Mesodermal cell (in vitro differentiated cells): ENCODE measurements at regions not wholly inside any gene's neighbourhood (a gene's known extent, or its start where the extent isn't known, plus 50 kb on each side); places are given as distances from the start of the nearest gene placed in this dataset.

Experiments used
- H3K27ac ChIP-seq: 2 replicates; pipeline ENCODE4 v1.7.0; 2013; ENCODE audit warnings: mild to moderate bottlenecking, low read depth, low read length, moderate library complexity; ENCODE audit not compliant: severe bottlenecking
- H3K36me3 ChIP-seq: 2 replicates; pipeline ENCODE4 v1.7.1; 2013; ENCODE audit warnings: mild to moderate bottlenecking, low read length, moderate library complexity; ENCODE audit not compliant: control insufficient read depth, insufficient read depth
- H3K4me1 ChIP-seq: one replicate; pipeline ENCODE4 v1.7.1; 2013; ENCODE audit warnings: mild to moderate bottlenecking, low read length; ENCODE audit not compliant: insufficient read depth, control insufficient read depth, poor library complexity, severe bottlenecking
- H3K4me3 ChIP-seq: 2 replicates; pipeline ENCODE4 v1.7.0; 2013; ENCODE audit warnings: low read length, control low read depth, mild to moderate bottlenecking; ENCODE audit not compliant: insufficient read depth, poor library complexity, severe bottlenecking; ENCODE audit errors: extremely low read depth
- H3K9me3 ChIP-seq: 2 replicates; pipeline ENCODE4 v1.7.1; 2013; ENCODE audit warnings: mild to moderate bottlenecking, low read length, moderate library complexity; ENCODE audit not compliant: control insufficient read depth
- WGBS, 2 experiments: methylation state at CpG; one replicate each; pipeline ENCODE4 v1.1.5; 2013; ENCODE audit warnings: missing lambda C conversion rate in 2 of 2; ENCODE audit not compliant: insufficient coverage in 2 of 2; 5-methylcytosine and 5-hydroxymethylcytosine counted together

DNA sequence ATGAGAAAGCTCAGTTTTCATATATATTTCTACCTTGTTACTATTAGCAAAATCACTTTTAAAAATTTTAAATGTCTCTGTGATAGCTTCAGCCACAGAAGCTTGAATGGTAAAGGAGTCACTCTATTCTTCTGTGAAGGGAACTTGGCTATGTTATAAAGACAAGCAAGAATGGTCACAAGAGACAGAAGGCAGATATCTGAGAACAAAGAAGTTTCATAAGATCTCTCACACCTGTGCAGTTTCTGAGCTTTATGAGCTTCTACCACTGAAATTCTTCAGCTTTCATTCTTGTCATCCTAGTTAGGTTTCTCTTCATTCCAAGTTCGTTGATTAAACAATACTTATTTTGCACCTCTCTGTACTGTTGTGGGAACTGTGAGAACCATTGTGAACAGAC lies 853.4 kb downstream of the IGSF11 start:
- 100% methylated on average over 1 of the region's 1 CpG for WGBS, 2 experiments
- Histone ChIP-seq H3K4me3 (no peak overlapping the region), H3K36me3 (no peaks in the 10 kb centered on the region), H3K27ac (no peak overlapping the region), H3K4me1 (no peaks in the 10 kb centered on the region), H3K9me3 (no peaks in the 10 kb centered on the region)

DNA sequence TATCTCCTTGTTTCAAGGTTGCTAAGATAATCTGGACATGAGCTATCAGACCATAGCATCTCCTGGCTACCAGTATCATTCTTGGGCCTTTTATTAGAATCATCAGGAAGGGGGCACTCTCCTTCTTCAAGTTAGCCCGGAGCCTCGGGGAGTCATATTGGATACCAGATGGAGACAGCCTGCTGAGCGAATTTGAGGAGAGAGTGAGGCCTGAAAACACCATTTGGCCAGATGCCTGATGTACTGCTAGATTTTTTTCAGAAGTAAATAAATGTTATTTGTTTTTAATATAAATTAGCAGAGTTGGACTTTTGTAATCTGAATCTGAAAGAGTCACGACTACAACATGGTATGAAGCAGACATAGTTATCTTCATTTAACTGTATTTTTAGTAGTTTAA lies 848.6 kb downstream of the IGSF11 start:
- Histone ChIP-seq H3K4me1 (no peaks in the 10 kb centered on the region), H3K36me3 (no peaks in the 10 kb centered on the region), H3K4me3 (no peak overlapping the region), H3K9me3 (no peaks in the 10 kb centered on the region), H3K27ac (no peak overlapping the region)
- 81 to 82% methylated on average over 3 of the region's 4 CpGs for WGBS, 2 experiments

DNA sequence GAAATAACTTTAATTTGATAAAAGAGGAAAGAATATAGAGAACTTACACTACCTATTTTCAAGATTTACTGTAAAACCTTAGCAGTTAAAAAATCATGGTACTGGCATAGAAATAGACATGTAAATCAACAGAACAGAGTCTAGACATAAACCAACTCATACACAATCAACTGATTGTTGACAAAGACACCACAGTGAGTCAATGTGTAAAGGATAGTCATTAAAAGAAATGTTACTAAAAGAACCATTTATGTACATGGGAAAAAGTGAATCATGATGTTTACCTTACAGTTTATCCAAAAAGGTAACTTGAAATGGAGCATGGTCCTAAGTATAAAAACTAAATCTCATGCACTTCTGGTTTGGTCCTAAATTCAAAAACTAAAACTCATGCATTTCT lies 847.4 kb downstream of the IGSF11 start:
- Histone ChIP-seq H3K27ac (no peak overlapping the region), H3K36me3 (no peaks in the 10 kb centered on the region), H3K4me1 (no peaks in the 10 kb centered on the region), H3K4me3 (no peak overlapping the region), H3K9me3 (no peaks in the 10 kb centered on the region)

DNA sequence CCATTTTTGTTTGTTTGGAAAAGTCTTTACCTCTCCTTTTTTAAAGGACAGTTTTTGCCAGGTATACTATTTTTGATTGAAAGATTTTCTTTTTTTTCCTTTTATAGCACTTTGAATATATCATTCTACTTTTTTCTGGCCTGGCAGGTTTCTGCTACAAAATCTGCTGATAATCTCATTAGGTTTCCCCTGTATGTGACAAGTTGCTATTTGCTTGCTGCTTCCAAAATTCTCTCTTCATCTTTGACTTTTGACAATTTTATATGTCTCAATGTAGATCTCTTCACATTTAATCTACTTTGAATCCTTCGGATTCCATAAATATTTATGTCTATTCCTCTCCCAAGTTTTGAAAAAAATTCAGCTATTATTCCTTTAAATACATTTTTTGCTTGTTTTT lies 838.5 kb downstream of the IGSF11 start:
- no peaks in the 10 kb centered on the region for H3K36me3 ChIP-seq
- 50% methylated on average over 1 of the region's 1 CpG; no CpG with 5 or more reads in 1 of the 2 experiments for WGBS, 2 experiments
- H3K4me3 ChIP-seq = no peak overlapping the region
- H3K4me1 ChIP-seq = no peaks in the 10 kb centered on the region
- H3K27ac ChIP-seq = no peak overlapping the region
- H3K9me3 ChIP-seq = no peaks in the 10 kb centered on the region

DNA sequence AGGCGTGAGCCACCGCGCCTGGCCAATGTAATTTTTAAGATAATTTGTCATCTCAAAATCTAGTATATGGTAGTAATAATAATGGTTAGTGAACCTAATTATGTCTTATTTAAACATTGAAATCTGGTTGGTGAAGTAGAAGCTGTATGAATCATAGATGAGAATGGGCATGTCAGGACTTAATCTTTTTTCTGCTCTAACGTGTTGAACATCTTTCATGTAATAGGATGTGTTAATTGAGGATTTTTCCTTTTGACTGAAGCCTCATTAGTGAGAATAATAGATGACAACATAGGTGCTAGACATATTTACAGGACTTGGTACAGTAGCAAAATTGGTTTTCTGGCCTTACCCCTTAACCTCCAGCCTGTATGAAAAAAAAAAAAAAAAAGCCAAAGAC lies 835.6 kb downstream of the IGSF11 start:
- WGBS, 2 experiments = no CpG with 5 or more reads among the region's 4 CpGs
- Histone ChIP-seq H3K36me3 (no peaks in the 10 kb centered on the region), H3K27ac (no peak overlapping the region), H3K4me3 (no peak overlapping the region), H3K4me1 (no peaks in the 10 kb centered on the region), H3K9me3 (peaks cover 6% of the 10 kb centered on the region)

DNA sequence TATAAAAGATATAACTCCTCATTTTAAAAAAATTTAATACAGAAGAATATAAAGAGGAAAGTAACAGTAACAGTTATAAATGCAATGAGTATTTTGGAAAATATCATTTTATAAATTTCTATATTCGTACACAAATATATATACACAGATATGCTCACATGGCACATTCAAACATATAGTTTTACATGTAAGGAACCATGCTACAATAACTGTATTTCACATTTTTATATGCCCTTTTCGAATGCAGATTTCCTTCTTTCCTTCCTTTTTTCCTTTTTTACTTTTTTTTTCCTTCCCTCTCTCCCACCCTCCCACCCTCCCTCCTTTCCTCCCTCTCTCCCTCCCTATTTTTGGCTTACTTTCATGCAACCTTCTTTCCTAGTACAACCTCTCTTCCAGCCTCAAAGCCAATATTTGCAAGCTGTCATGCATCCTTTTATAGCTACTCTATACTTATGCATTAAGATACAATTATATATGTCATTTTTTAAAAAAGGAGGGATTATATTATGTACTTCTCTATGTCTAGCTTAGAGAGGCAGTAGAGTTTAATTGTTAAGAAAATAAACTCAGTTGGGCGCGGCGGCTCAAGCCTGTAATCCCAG lies 830.5 kb downstream of the IGSF11 start:
- H3K27ac ChIP-seq = no peak overlapping the region
- H3K36me3 ChIP-seq = no peaks in the 10 kb centered on the region

DNA sequence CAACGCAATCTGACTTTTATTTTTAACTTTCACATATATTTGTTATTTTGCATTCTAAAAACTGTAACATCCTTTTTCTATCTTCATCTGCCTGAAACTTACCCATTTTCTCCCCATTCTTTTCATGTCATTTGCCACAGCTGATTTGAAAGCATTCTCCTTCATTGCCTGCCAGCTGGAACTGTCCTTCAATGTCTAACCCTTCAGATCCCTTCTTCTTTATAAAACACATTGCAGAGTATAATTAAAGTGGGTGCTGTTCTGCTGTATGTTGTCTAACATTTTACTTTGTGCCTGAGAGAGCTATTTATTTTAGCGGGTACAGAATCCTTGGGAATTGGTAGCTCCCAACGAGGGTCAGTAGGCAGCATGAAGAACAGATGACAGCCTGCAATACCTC lies 827.4 kb downstream of the IGSF11 start:
- Histone ChIP-seq H3K27ac (no peak overlapping the region), H3K36me3 (no peaks in the 10 kb centered on the region), H3K4me1 (no peaks in the 10 kb centered on the region), H3K4me3 (no peak overlapping the region), H3K9me3 (no peaks in the 10 kb centered on the region)
- 79 to 100% methylated on average over 1 to 3 of the region's 3 CpGs for WGBS, 2 experiments

More for the DNA sequence above, 830.5 kb downstream of the IGSF11 start:
- WGBS, 2 experiments = 83 to 88% methylated on average over 1 to 4 of the region's 5 CpGs
- Histone ChIP-seq H3K4me1 (no peaks in the 10 kb centered on the region), H3K9me3 (peaks cover 6% of the 10 kb centered on the region), H3K4me3 (no peak overlapping the region)

DNA sequence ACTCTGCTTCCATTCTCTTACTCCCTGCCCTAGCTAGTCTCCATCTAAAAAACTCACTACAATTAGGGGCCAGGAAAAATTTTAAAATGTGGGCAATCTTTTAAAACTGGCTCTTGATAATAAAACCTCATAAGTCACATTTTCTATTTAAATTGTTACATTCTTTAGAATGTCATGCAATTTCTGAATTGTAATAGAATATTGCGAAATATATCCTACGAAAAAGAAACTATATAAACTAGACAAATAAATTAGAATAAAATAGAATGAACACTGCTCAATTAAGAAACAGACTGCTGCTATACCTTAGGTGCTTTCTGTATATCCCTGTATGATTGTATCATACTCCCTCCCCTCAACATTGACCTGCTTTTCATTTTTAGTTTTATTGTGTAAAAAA lies 826.0 kb downstream of the IGSF11 start:
- Histone ChIP-seq H3K27ac (no peak overlapping the region), H3K36me3 (no peaks in the 10 kb centered on the region), H3K4me1 (no peaks in the 10 kb centered on the region), H3K9me3 (no peaks in the 10 kb centered on the region), H3K4me3 (no peak overlapping the region)
- WGBS, 2 experiments = no CpG with 5 or more reads among the region's 2 CpGs

DNA sequence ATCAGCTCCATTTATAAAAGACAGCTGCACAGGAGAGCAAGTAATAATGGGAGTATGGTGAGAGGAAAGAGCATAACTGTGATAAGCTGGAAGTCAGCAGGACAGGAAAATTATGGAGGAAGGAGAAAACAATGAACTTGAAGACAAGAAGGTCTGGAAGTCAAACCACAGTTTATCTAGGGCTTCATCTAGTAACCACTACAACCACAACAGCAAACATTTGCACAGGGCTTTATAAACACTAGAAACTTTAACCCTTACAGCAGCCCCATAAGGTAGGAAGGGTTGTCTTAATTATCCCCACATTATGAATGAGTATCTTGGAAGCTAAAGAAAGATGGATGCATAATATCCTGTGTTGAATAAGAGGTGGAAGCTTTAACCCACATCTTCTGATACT lies 820.8 kb downstream of the IGSF11 start:
- Histone ChIP-seq H3K36me3 (no peaks in the 10 kb centered on the region), H3K9me3 (no peaks in the 10 kb centered on the region), H3K4me1 (no peaks in the 10 kb centered on the region), H3K4me3 (no peak overlapping the region), H3K27ac (peak overlapping the region; percentile 12)

DNA sequence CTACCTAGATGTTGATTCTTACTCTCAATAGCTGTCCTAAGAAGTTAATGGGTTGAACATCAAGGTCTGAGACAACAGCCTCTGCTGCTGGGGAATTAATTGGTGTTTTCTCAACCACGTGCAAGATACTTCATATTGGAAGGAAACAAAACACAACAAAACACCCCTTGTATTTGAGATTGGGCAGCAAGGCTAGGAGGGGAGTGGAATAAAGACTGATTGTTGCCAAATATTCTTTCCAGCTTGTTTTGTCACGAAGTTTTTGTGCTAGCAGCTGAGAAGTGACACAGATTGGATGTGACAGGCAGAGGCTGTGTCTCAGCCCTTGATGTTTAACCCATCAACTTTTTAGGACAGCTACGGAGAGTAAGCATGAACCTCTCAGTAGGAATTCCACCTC lies 808.4 kb downstream of the IGSF11 start:
- WGBS, 2 experiments = 86% methylated on average over 1 of the region's 3 CpGs; no CpG with 5 or more reads in 1 of the 2 experiments
- Histone ChIP-seq H3K4me3 (no peak overlapping the region), H3K36me3 (no peaks in the 10 kb centered on the region), H3K4me1 (no peaks in the 10 kb centered on the region), H3K27ac (no peak overlapping the region), H3K9me3 (peaks cover 3% of the 10 kb centered on the region)

DNA sequence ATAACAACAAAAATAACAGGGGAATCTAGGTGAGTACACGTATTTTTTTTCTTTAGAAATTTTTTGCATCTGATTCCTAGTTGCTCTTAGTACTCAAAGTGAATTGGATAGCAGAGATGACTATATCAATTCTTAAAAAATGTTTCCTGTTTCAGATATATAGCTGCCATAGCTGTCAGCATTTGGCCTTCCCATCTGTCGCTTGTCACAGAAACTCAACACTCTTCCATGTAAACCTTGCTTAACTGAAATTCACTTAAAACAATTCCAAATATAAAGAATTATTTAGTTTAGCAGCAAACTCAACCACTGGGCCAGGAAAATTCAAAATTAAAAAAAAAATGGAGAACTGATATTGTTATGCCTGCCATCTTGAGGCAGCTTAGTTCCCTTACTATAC lies 807.5 kb downstream of the IGSF11 start:
- WGBS, 2 experiments = no CpG with 5 or more reads among the region's 2 CpGs
- no peaks in the 10 kb centered on the region for H3K9me3 ChIP-seq
- no peak overlapping the region for H3K27ac ChIP-seq
- no peak overlapping the region for H3K4me3 ChIP-seq
- no peaks in the 10 kb centered on the region for H3K36me3 ChIP-seq
- H3K4me1 ChIP-seq = no peaks in the 10 kb centered on the region
